Prostate gland (tissue), 2 donors: ENCODE measurements at regions not wholly inside any gene's neighbourhood (a gene's known extent, or its start where the extent isn't known, plus 50 kb on each side); places are given as distances from the start of the nearest gene placed in this dataset.

ENCODE experiments used
- CTCF ChIP-seq, 4 experiments: fragments of 200-600 bp in 2 of 4; fragments of 450-650 bp in 2 of 4; sonication (generic) in 2 of 4; IDR thresholded peaks; 1 replicate in 3 of 4; 2 replicates in 1 of 4; pipeline ENCODE4 v1.5.1; 2016 to 2019; ENCODE audit warnings: antibody characterized with exemption in 4 of 4, mild to moderate bottlenecking in 2 of 4, moderate library complexity in 2 of 4
- POLR2A ChIP-seq: fragments of 450-650 bp; IDR thresholded peaks from one replicate; pipeline ENCODE4 v1.6.1; 2016; ENCODE audit warnings: antibody characterized with exemption, mild to moderate bottlenecking

GRCh38 chr4:81963015-81963762, 410.6 kb downstream of the HNRNPD start:
- TF ChIP-seq CTCF (IDR thresholded peaks at IDR 0.05) (no peak), POLR2A (no peak)
